ENCODE measurements at regions not wholly inside any gene's neighbourhood (a gene's known extent, or its start where the extent isn't known, plus 50 kb on each side); places are given as distances from the start of the nearest gene placed in this dataset.

- no peak for DNase-seq
Measured at GRCh38 chr10:88023676-88024075, 160.3 kb downstream of the PTEN start.

GRCh38 chr10:88026031-88026430 is 162.6 kb downstream of the PTEN start:
- no peak for DNase-seq

GRCh38 chr10:88027570-88027969 is 164.1 kb downstream of the PTEN start:
- DNase-seq: no peak

GRCh38 chr10:88028072-88028471 is 164.6 kb downstream of the PTEN start:
- no peak for DNase-seq

GRCh38 chr10:88028654-88029053 is 165.2 kb downstream of the PTEN start:
- peak; percentile 21 for DNase-seq

GRCh38 chr10:88032566-88032965 is 169.1 kb downstream of the PTEN start:
- no peak for DNase-seq

GRCh38 chr10:88033385-88033784 is 170.0 kb downstream of the PTEN start:
- no peak for DNase-seq

GRCh38 chr10:88033793-88034192 is 170.4 kb downstream of the PTEN start:
- no peak for DNase-seq

GRCh38 chr10:88036126-88036525 is 172.7 kb downstream of the PTEN start:
- no peak for DNase-seq

- no peak for DNase-seq
Measured at GRCh38 chr10:88037623-88038022, 174.2 kb downstream of the PTEN start.

- no peak for DNase-seq
Measured at GRCh38 chr10:88038268-88038667, 174.8 kb downstream of the PTEN start.

GRCh38 chr10:88039496-88040200 is 176.2 kb downstream of the PTEN start:
- DNase-seq: no peak

GRCh38 chr10:88041243-88042159 is 178.1 kb downstream of the PTEN start:
- no peak for DNase-seq

- no peak for DNase-seq
Measured at GRCh38 chr10:88042160-88043100, 179.0 kb downstream of the PTEN start.

GRCh38 chr10:88045096-88045495 is 181.7 kb downstream of the PTEN start:
- no peak for DNase-seq

GRCh38 chr10:88045656-88046415 is 182.4 kb downstream of the PTEN start:
- DNase-seq: no peak

GRCh38 chr10:88047579-88047978 is 184.2 kb downstream of the PTEN start:
- no peak for DNase-seq

- DNase-seq: no peak
Measured at GRCh38 chr10:88048312-88048711, 184.9 kb downstream of the PTEN start.

GRCh38 chr10:88049204-88049603 is 185.8 kb downstream of the PTEN start:
- DNase-seq: no peak

GRCh38 chr10:88057720-88058119 is 194.3 kb downstream of the PTEN start:
- no peak for DNase-seq

- no peak for DNase-seq
Measured at GRCh38 chr10:88058750-88059149, 195.3 kb downstream of the PTEN start.

GRCh38 chr10:88059190-88059589 is 195.8 kb downstream of the PTEN start:
- no peak for DNase-seq
